T47D (cell line): ENCODE measurements at regions not wholly inside any gene's neighbourhood (a gene's known extent, or its start where the extent isn't known, plus 50 kb on each side); places are given as distances from the start of the nearest gene placed in this dataset.

Experiments used
- DNase-seq, 2 experiments: peaks; one replicate each; pipeline versions ENCODE4 v3.0.0 to v3.0.0-alpha.2; 2011 to 2012; ENCODE audit warnings: low read depth in 1 of 2, low spot score in 1 of 2
- JUND ChIP-seq: IDR thresholded peaks from 2 replicates; pipeline ENCODE4 v1.6.1; 2012; ENCODE audit warnings: low read depth
- in situ Hi-C: cut with HindIII; loops from 2 replicates; pipeline ENCODE4 v1.10.0; 2016; ENCODE audit warnings: low sequenced_read_pairs, low pct_unique_long_range_greater_than_20kb

DNA sequence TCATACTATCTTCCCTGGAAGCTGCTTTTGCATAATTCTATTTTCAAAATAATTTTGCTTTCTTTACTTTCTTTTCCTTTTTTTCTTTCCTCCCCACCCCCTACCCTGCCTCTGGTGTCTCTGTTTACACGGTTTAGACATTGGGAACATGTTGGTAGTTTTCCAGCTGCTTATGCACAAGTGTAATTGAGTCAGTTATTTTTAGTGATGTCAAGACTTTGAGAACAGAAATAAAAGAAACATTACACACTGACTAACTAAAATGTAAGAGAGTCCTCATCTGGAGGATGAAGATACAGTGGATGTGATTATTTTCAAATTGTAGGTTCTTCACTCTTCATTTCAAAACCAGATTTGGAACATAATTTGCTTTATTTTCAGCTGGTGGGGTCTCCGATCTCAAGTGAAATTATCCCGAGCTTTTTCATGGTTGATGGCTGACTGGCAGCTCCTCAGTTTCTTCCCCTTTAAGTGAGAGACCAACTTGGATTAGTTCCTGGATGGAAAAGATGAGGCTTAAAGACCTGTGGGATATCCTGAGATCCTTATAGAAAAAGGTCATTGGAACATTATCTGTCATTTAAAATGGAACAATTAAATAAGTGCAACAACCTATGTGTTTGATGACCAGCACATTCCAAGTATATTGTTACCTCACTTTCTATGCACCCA, 154.4 kb upstream of the ZNF462 start:
- in situ Hi-C loops = no loop called here
- no peak for TF ChIP-seq JUND
- DNase-seq = no peak

DNA sequence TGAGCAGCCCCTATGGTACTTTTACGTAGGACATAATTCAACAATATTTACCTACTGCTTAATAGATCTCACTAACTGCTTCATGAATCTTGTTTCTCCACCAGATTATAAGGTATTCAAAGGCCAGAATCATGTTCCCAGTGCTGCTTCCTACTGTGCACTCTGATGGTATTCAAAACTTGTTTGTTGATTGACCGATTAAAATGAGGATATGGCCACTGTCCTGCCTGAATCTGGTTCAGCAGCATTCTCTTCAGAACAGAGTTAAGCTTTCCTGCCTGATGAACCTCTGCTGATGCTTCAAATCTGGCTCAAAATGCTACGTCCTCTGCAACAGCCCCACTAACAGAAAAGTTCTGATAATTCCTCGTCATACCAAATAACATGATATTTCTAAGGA, 150.7 kb upstream of the ZNF462 start:
- peak; percentile 31 to 96 for DNase-seq
- in situ Hi-C loops = no loop called here
- TF ChIP-seq JUND = peak; percentile 90

DNA sequence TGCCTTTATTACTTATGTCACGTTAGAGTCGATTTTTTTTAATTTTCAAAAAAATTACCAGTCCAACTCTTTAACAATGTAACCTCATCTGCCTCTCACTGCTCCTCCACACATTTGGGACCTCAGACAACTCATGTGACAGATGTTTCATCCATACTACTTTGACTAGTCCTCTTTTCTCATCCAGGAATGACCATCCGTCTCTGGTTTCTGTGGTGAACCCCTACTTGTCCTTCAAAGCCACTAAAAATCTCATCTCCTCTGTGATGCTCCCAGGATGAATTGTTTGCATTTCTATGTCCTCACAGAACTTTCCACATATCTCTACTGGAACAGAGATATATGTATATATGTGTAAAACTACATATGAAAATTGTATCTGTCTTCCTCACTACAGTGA, 149.8 kb upstream of the ZNF462 start:
- DNase-seq = no peak
- TF ChIP-seq JUND = no peak
- in situ Hi-C loops = no loop called here

DNA sequence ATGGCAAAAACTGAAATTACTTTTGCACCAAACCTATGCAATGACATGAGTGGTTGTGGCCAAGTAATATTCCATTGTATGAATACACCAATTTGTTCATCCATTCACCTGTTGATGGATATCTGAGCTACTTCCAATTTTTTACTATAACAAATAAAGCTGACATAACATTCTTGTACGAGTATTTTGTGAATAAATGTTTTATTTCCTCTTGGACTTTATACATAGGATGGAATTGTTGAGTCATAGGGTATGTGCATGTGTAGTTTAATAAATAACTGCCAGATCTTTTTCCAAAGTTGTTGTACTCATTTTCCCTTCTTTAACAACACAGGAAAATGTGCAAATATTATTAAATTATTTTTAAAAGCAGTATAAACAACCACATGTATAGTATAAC, 146.1 kb upstream of the ZNF462 start:
- TF ChIP-seq JUND = no peak
- DNase-seq = no peak
- in situ Hi-C loops = no loop called here

DNA sequence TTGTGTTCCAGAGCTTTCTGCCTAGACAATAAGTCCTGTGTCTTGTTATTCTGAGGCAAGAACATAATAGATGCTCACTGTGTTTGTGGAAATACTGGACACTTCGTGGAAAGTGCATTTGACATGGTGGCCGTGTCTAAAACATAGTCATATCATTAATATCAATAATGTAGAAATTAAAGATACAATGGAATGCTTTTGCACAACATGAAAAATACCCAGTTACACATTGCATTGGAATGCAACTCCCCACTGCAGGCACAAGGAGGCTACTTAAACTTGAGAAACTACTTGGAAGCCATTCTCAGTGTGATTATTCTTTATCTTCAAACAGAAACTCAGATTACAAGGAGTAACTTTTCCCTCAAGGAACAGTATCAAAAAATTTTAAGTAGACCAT, 145.3 kb upstream of the ZNF462 start:
- no peak for TF ChIP-seq JUND
- in situ Hi-C loops = no loop called here
- DNase-seq = peak in 1 of 2 experiments; percentile 54

DNA sequence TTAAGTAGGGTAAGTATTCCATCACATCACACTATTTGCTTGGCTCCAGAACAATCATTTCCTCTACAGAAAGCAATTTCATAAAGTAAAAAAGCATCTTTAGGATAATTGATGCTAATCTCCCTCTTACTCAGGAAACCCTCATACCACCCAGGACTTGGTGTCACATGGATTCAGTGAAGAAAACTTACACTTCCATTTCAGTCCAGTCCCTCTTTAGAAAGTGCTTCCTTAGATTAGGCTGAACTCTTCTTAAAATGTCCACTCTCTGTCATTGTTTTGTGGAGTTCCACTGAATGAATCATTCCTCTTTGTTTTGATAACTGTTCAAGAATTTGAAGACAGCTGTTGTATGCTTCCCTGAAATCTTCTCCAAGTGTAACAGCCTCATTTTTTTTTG, 144.0 kb upstream of the ZNF462 start:
- in situ Hi-C loops = no loop called here
- no peak for TF ChIP-seq JUND

DNA sequence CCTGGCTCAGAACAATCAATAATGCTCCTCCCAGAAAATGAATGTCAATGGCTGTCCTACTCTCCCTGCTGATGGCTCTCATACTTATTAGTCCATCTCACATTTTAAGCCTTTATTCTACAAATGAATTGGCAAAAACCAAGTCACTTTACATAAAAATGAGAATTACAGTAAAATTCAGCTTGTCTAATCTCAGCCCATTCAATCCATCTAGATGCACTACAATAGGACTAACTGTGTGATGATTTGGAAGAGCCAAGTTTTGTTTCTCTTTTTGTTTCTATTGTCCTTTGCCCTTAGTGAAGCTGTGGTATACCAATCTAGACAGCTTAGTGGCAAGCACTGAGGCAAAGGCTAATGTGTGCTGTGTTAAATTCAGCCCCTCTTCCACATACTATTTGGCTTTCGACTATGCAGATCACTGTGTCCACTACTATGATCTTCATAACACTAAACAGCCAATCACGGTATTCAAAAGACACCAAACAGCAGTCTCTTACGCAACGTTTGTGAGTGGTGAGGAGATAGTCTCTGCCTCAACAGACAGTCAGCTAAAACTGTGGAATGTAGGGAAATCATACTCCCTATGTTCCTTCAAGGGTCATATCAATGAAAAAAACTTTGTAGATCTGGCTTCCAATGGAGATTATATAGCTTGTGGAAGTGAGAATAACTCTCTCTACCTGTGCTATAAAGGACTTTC, 140.8 kb upstream of the ZNF462 start:
- in situ Hi-C loops = no loop called here
- no peak for DNase-seq
- TF ChIP-seq JUND = no peak

More for the DNA sequence above, 144.0 kb upstream of the ZNF462 start:
- no peak for DNase-seq

DNA sequence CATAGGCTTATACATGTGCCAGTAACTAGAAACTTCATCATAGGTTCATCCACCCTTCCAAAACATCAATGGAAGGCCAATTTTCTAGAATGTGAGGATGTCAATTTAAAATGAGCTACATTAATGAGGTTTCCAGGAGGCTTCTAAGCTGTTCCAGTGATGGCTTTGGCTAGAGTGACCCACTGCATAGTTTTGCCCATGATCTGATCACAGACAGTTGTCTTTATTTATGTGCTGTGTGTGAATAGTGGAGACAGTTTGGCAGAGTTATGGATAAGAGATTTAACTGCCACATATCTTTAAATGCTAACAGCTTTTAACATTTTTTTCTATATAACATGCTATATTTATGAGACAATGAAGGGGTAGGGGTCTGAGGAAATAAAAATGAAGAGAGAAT, 139.0 kb upstream of the ZNF462 start:
- in situ Hi-C loops = no loop called here
- no peak for DNase-seq
- no peak for TF ChIP-seq JUND

DNA sequence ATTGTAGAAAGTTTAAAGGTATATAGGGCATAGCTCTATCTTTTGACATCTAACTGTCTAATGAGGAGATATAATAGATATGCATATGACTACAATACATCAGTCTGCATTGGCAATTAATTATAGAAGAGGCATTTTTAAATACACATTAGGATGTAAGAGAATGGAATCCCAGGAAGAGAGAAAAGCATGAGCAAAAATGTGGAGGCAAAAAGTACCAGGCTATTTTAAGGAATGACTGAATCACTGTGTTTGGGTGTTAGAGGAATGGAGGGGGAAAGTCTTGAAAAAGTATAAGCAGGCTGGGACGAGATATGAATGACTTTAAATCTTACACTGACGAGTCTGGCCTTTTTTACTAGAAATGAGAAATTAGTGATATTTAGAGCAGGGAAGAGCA, 138.4 kb upstream of the ZNF462 start:
- TF ChIP-seq JUND = no peak
- no peak for DNase-seq

DNA sequence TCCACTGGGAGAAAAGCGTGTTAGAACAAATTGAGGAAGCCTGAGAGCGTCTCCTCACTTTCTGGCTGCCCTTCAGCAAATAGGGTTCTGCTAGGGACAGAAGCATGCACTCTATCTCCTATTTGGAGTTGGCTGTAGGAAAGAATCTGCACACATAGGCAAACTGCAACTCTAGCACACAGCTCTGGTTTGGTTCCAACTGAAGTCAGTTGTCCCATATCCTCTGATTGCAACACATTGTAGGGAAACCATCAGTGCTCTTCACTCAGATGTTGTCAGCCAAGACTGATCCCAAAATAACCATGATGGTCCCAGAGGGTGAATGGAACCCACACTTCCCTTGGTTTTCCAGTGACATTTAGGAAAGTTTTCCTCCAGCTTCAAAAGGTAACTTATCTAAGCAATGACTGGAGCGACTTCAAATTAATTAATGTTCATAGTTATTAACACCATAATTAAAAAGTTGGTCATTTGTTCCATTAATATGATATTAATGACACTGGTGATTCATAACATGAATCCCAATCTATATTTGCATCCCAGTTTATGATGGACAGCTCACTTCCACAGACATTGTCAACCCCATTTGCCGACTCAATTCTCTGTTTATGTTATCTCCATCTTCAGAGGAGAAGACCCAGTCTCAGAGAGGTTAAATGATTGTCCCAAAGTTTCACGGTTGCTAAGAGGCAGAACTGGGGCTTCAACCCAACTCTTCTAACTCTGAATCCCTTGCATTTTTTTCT, 136.7 kb upstream of the ZNF462 start:
- in situ Hi-C loops = no loop called here
- no peak for DNase-seq
- TF ChIP-seq JUND = no peak

More for the DNA sequence above, 138.4 kb upstream of the ZNF462 start:
- in situ Hi-C loops = no loop called here

DNA sequence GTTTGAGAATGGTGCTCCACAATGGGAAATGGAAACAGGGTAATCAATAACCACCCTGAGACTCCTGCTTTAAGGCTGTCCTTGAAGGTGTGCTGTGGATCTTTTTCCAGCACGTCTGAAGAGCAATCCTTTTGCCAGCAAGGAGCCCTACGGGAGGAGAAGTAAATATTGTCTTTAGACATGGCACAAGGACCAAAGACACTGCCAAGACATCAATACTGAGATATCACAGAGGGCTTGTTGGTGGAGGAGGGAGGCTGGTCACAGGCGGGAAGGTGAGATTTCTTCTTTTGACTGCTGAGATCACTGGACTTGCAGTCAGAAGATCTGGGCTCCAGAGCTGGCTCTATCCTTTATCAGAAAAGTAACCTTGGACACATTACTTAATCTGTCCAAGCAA, 135.0 kb upstream of the ZNF462 start:
- in situ Hi-C loops = no loop called here
- DNase-seq = no peak
- no peak for TF ChIP-seq JUND

DNA sequence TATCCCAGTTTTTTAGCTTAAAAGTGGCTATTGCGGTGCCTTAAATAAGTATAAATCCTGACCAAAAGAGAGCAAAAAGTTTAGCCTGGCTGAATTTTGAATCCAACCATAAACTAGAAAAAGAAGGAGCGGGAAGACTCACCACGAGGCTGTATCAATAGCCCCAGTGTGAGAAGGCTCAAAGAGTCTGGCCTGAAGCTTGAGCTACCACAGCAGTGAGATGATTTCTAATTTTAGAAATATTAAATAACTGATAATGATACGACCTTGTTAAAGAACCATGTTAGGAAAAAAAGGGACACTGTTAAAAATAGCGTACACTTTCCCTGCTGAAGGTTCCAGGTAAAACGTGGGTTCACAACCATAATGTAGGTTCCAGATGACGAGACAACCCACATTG, 134.1 kb upstream of the ZNF462 start:
- DNase-seq = no peak
- in situ Hi-C loops = no loop called here
- TF ChIP-seq JUND = no peak

DNA sequence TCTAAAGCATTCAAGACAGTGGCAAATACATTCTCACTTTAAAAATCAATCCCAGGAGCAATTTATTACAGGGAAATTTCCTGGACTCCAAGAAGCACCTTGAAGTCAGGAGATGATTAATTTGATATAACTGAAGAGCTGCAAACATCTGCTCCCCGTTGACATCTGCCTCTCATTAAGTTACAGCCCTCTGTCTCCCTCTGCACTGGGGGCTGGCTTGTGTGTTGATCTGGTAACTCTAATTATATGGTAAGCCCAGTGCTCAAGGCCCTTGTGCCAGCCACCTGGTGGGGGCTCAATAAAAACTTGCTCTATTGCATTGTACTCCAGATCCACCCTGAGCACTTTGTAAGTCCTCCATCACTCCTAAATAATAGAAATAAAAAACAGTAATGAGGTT, 131.1 kb upstream of the ZNF462 start:
- in situ Hi-C loops = no loop called here
- TF ChIP-seq JUND = no peak
- no peak for DNase-seq
